ENCODE measurements at regions not wholly inside any gene's neighbourhood (a gene's known extent, or its start where the extent isn't known, plus 50 kb on each side); places are given as distances from the start of the nearest gene placed in this dataset.

DNA sequence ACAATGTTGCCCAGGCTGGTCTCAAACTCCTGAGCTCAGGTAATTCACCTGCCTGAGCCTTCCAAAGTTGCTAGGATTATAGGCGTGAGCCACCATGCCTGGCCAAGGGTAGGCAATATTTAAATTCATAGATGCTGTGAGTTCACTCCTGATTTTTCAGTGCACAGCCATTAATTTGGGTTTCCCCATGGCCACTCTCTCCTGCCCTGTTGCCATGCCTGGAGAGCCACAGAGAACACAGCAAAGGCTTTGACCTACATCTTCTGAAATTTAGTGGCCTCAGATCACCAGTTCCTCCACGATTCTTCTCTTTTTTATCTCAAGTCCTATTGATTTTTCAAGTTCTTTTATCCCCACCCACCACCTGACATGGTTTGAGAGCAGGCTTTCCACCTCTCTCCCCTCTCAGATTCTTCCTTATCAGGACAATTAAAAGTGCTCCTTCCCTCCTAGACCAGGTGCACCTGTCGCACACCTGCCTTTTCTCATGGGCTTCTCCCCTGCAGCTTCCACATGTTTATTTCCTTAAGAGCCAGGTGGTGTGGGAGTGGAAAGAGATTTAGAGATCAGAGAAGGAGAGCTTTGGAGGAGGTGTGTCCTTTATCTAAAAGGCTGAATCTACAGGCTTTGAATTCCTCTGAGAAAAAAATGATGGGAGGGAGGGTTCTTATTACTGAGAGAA lies 123.8 kb downstream of the ADRA2A start:
- DNase-seq (ENCODE audit: low spot score): no peak

DNA sequence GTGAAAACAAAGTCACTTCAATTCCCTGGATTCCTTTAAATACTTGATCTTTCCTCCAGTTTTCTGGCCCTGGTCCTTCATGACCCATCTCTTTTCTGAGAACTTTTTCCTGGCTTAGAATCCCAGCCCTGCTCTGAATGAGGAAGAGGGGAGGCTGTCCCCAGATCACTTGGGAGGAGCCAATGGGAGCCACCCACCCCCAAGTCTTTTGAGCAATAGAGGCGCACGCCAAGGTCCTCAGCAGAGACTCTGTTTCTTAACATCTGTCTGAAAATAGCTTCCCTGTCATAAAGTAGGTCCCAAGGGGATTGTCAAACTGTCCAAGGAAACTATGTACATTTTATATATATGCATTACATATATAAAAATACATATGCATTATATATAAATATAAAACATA lies 126.8 kb downstream of the ADRA2A start:
- no peak for DNase-seq (ENCODE audit: low spot score)

GRCh38 chr10:111204838-111205237 lies 128.0 kb downstream of the ADRA2A start:
- no peak for DNase-seq (ENCODE audit: low spot score)

GRCh38 chr10:111206521-111206920 lies 129.7 kb downstream of the ADRA2A start:
- no peak for DNase-seq (ENCODE audit: low spot score)

DNA sequence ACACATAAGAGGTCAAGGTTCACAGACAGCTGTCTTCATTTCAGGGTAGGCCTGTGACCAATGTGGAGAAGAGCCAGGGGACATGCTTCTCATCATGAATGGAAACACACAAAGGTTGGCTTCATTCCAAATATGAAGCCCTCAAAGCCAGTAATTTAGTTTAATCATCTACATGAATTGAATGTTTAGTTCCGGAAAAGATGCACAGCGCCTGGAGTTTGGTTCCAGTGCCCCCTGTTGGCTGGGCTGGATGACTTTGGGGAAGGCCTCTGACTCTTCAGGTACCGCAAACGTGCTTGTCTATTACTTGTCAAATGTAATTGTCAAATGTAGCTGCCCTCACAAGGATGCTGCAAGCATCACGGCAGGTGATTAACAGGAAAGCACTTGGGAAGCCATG lies 130.7 kb downstream of the ADRA2A start:
- DNase-seq (ENCODE audit: low spot score): no peak

DNA sequence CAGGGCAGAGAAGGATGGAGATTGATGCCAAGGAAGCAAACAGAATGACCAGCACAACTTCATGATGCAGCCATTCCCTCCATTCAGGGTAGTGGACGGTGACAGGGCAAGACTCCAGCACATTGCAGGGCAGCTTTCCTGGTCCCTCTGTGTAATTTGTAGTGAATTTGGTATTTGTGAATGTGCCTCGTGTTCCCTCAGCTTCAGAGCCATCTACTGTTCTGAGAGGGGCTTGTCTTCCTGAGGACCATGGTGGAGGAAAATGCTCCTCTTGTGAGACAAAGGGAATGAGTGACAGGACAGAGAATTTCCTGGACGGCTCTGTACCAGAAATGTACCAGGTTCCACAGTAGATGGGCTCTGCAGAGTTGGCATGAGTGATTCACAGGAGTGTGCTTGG lies 132.1 kb downstream of the ADRA2A start:
- DNase-seq (ENCODE audit: low spot score): no peak

GRCh38 chr10:111209692-111210091 lies 132.9 kb downstream of the ADRA2A start:
- DNase-seq (ENCODE audit: low spot score): no peak

- DNase-seq (ENCODE audit: low spot score): no peak
Observed at GRCh38 chr10:111211241-111211640, 134.4 kb downstream of the ADRA2A start.

DNA sequence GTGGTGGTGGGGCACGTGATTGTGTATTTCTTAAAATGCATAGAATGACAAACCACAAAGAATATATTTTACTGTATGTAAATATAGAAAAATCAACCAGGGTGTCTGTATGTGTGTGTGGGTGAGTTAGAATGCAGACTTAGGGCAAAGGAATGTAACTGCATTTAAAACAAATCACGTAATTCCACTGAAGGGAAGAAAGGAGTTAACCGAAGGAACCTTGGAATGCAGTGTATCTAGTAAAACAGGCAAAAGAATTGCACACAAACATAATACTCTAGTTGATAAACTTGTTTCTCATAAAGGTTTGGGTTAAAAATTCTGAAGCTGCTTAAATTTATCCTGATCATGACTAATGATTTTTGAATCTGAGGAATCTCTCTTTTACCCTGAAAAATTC lies 134.9 kb downstream of the ADRA2A start:
- no peak for DNase-seq (ENCODE audit: low spot score)

DNA sequence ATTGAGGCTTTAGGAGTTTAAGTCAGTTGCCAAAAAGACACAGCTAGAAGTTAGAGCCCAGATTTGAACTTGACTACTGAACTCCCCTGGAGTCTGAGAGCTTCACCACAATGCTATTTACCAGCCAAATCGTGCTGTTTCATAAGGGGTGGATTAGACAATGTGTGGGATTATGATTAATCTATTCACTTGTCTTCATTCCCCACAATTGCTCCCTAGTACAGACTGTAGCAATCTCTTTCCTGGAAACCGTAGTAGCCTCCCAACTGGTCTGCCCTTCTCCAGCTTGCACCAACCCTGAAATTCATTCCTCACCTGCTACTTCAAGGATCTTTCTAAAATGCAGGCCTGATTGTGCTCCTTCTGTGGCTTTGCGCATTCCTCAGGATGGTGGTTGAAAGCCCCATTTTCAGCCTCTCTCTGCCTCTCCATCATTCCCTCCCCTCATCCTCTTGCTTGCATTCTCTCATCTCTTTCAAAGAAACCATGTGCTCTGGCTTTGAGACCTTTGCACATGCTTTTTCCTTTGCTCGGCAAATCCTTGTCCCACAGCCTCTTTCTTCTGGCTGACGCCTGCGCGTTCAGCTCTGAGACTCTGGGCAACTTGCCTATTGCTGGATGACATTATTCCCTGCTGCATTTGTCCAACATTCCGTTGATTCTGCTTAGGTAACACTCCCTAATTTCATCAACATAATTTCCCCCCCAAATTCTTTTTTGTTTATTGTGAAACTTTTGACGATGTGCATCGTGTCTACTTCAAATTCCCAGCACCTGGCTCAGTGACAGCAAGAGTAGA lies 145.1 kb downstream of the ADRA2A start:
- no peak for DNase-seq (ENCODE audit: low spot score)

GRCh38 chr10:111222961-111223360 lies 146.1 kb downstream of the ADRA2A start:
- DNase-seq (ENCODE audit: low spot score): no peak

DNA sequence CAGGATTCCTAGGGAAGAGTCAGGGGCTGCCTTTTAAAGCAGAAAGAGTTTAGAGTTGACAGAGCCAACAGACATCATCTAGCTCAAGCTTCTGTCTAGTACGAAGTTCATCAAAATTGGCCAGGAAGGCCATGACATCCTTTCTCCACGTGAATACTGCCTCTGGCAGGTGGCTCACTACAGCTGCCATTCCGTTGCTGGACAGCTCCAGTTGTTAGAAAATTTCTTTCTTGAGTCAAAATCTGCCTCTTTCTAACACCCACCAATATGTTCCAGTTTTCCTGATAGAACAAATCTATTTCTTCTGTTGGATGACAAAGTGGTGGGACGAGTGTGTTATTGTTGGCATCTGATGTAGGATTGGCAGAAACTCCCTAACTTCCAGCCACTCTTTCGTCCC lies 154.9 kb downstream of the ADRA2A start:
- DNase-seq (ENCODE audit: low spot score): no peak

- no peak for DNase-seq (ENCODE audit: low spot score)
Observed at GRCh38 chr10:111233439-111233838, 156.6 kb downstream of the ADRA2A start.

GRCh38 chr10:111234234-111234913 lies 157.5 kb downstream of the ADRA2A start:
- no peak for DNase-seq (ENCODE audit: low spot score)

DNA sequence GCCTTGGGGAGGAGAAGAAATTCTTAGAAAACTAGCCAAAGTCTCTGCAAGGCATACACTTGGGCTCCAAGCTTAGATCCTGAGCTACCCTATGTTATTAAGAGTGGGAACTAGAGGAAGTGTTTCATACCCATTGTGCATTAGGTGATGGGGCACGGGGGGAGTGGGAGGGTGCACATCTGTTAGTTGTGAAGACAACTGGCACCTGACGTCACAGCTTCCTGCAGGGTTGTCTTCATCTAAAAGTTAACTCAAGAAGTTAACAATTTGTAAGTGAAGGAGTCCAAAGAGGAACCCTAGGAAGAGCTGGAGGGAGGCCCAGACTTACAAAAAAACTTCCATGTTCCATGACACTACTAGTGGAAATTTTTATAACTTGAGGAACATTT lies 158.1 kb downstream of the ADRA2A start:
- DNase-seq (ENCODE audit: low spot score): no peak

- no peak for DNase-seq (ENCODE audit: low spot score)
Observed at GRCh38 chr10:111240348-111240747, 163.5 kb downstream of the ADRA2A start.

DNA sequence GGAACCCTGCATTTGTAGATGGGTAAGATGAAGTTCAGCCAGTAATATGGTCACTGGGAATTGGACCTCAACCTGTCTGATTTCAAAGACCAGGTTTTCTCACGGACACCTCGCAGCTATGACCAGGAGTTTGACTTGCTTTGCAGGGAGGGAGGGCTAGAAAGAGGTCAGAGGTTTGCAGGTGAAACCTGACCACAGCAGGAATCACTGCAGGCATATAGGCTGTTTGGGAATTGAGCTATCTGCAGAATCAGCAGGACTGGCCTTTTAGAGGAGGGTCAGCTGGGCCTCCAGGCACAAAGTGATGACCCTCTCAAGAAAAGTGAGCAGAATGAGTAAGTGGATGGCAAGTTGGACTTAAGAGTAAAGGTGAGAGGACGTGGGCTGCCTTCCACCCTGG lies 166.3 kb downstream of the ADRA2A start:
- no peak for DNase-seq (ENCODE audit: low spot score)

DNA sequence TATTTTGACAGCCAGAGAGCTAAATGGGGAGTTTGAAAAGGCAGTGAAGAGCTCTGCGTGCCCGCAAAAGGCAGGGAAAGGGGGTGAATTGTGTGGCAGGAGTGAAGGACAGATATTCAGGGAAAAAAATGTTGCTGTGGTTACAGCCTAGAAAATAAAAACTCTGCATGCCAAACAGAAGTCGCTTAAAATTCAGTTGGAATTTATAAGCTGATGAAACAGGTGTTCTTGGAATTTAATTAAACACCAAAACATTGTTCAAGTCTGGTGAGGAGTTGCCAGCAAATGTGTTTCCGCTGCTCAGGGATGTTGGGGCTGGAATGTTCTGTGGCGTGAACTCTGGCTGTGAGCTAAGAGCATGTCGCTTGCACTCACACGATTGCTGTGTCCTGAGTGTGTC lies 169.3 kb downstream of the ADRA2A start:
- no peak for DNase-seq (ENCODE audit: low spot score)

- DNase-seq (ENCODE audit: low spot score): no peak
Observed at GRCh38 chr10:111246814-111247452, 170.1 kb downstream of the ADRA2A start.

DNA sequence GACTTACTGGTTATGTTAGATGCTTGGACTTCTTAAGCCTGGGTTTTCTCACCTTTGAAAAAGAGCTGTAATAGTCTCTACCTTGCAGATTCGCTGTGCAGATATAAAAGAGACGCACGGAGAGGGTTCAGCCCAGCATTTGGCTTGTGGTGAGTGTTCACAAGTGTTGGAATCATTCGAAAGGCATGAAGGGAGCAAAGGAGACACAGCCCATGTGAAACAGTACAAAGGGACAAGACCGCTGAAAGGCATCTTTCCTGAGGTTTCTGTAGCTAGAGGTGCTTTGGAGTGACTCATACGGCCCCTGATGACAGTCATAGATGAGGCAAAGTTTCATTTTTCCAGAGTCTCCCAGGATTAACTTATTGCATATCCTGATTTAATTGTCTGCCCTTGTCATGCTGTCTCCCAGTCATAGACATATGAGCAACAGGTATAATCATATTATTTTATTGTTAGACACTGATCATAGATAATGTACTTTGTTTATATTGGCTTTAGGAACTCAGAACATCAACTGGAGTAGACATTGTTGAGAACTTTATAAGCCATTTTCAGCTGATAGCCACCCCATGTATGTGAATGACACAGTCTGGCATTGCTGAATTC lies 171.1 kb downstream of the ADRA2A start:
- no peak for DNase-seq (ENCODE audit: low spot score)

DNA sequence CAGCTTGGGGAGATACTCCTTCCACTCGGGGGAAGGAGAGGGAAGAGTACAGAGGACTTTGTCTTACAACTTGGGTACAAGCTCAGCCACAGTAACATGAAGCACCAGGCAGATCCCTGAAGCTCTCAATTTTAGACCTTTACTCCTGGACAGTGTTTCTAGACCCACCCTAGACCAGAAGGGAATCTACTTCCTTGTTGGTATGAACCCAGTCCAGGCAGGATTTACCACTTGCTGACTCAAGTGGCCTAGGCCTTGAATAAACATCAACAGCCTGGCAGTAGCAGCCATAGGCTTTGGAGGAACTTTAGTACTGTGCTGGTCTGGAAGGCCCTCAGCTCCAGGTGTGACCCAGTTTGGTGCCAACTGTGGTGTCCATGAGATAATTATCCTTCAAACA lies 173.1 kb downstream of the ADRA2A start:
- no peak for DNase-seq (ENCODE audit: low spot score)

DNA sequence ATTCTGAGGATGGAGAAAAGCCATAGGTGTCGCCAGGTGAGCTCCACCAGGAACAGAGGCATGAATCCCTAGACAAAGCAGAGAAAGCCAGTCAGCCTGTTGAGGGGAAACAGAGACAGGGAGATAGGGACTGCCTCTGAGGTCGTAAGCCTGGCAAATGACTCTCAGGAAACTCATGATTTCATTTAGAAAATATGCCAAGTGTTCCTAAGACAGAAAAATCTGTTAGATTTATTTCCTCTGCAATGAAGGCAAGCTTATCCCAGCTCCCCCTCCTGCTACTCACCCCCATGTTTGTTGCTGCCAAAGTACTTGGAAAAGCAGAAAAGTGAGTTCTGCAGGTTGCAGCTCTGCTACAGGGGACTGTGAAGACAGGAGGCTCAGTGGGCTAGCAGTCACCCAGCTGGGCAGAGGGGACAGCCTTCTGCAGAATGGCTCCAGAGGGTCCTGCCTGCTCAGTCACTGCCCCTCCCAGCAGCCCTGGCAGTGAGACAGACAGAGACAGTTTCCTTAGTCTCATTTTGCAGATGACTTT lies 184.3 kb downstream of the ADRA2A start:
- no peak for DNase-seq (ENCODE audit: low spot score)
